ENCODE measurements at regions not wholly inside any gene's neighbourhood (a gene's known extent, or its start where the extent isn't known, plus 50 kb on each side); places are given as distances from the start of the nearest gene placed in this dataset.

GRCh38 chr14:25231004-25231403, 181.1 kb upstream of the STXBP6 start:
- Mint-ChIP-seq H3K9me3 (no peaks in the 10 kb centered on the region), H3K27me3 (no peaks in the 10 kb centered on the region), H3K4me3 (no peak overlapping the region), H3K4me1 (no peaks in the 10 kb centered on the region), H3K36me3 (ENCODE audit: low read depth) (no peaks in the 10 kb centered on the region), H3K27ac (no peak overlapping the region)
- ChIA-PET CTCF (no interaction called here), POLR2A (no interaction called here)
- no peak for DNase-seq

- Mint-ChIP-seq H3K4me3 (no peak overlapping the region), H3K27me3 (no peaks in the 10 kb centered on the region), H3K36me3 (ENCODE audit: low read depth) (no peaks in the 10 kb centered on the region), H3K9me3 (no peaks in the 10 kb centered on the region), H3K27ac (no peak overlapping the region), H3K4me1 (no peaks in the 10 kb centered on the region)
- CTCF ChIA-PET, result no interaction called here
- POLR2A ChIA-PET, result no interaction called here
- DNase-seq, result no peak
Measured at GRCh38 chr14:25226214-25226613, 176.3 kb upstream of the STXBP6 start.

- CTCF ChIA-PET, result no interaction called here
- no peak overlapping the region for H3K27ac Mint-ChIP-seq
- no peak overlapping the region for H3K4me3 Mint-ChIP-seq
- no peak for DNase-seq
- no peaks in the 10 kb centered on the region for H3K27me3 Mint-ChIP-seq
- no peaks in the 10 kb centered on the region for H3K9me3 Mint-ChIP-seq
- H3K36me3 Mint-ChIP-seq (ENCODE audit: low read depth), result no peaks in the 10 kb centered on the region
- POLR2A ChIA-PET, result no interaction called here
- H3K4me1 Mint-ChIP-seq, result no peaks in the 10 kb centered on the region
Measured at GRCh38 chr14:25222256-25222655, 172.3 kb upstream of the STXBP6 start.

GRCh38 chr14:25220514-25220913, 170.6 kb upstream of the STXBP6 start:
- no peak for DNase-seq
- Mint-ChIP-seq H3K27ac (no peak overlapping the region), H3K4me3 (no peak overlapping the region), H3K9me3 (no peaks in the 10 kb centered on the region), H3K36me3 (ENCODE audit: low read depth) (no peaks in the 10 kb centered on the region), H3K4me1 (no peaks in the 10 kb centered on the region), H3K27me3 (no peaks in the 10 kb centered on the region)
- CTCF ChIA-PET, result no interaction called here
- POLR2A ChIA-PET, result no interaction called here

GRCh38 chr14:25215607-25216006, 165.7 kb upstream of the STXBP6 start:
- ChIA-PET POLR2A (no interaction called here), CTCF (no interaction called here)
- Mint-ChIP-seq H3K27ac (no peak overlapping the region), H3K4me3 (no peak overlapping the region), H3K36me3 (ENCODE audit: low read depth) (no peaks in the 10 kb centered on the region), H3K27me3 (no peaks in the 10 kb centered on the region), H3K9me3 (no peaks in the 10 kb centered on the region), H3K4me1 (no peaks in the 10 kb centered on the region)
- DNase-seq, result no peak

GRCh38 chr14:25197885-25198284, 147.9 kb upstream of the STXBP6 start:
- no peak overlapping the region for H3K27ac Mint-ChIP-seq
- no peaks in the 10 kb centered on the region for H3K27me3 Mint-ChIP-seq
- H3K4me1 Mint-ChIP-seq, result no peaks in the 10 kb centered on the region
- no peaks in the 10 kb centered on the region for H3K36me3 Mint-ChIP-seq (ENCODE audit: low read depth)
- ChIA-PET CTCF (no interaction called here), POLR2A (no interaction called here)
- H3K9me3 Mint-ChIP-seq, result peaks cover 4% of the 10 kb centered on the region
- DNase-seq, result no peak
- no peak overlapping the region for H3K4me3 Mint-ChIP-seq

GRCh38 chr14:25180221-25180620, 130.3 kb upstream of the STXBP6 start:
- Mint-ChIP-seq H3K27me3 (no peaks in the 10 kb centered on the region), H3K4me1 (no peaks in the 10 kb centered on the region), H3K4me3 (no peak overlapping the region), H3K27ac (no peak overlapping the region), H3K9me3 (no peaks in the 10 kb centered on the region), H3K36me3 (ENCODE audit: low read depth) (no peaks in the 10 kb centered on the region)
- CTCF ChIA-PET, result no interaction called here
- DNase-seq, result no peak
- POLR2A ChIA-PET, result no interaction called here

GRCh38 chr14:25178255-25178654, 128.3 kb upstream of the STXBP6 start:
- no peaks in the 10 kb centered on the region for H3K36me3 Mint-ChIP-seq (ENCODE audit: low read depth)
- no peak for DNase-seq
- no peaks in the 10 kb centered on the region for H3K4me1 Mint-ChIP-seq
- ChIA-PET POLR2A (no interaction called here), CTCF (no interaction called here)
- H3K27me3 Mint-ChIP-seq, result no peaks in the 10 kb centered on the region
- H3K4me3 Mint-ChIP-seq, result no peak overlapping the region
- no peak overlapping the region for H3K27ac Mint-ChIP-seq
- H3K9me3 Mint-ChIP-seq, result no peaks in the 10 kb centered on the region

- DNase-seq, result no peak
- Mint-ChIP-seq H3K27ac (no peak overlapping the region), H3K4me1 (no peaks in the 10 kb centered on the region), H3K4me3 (no peak overlapping the region), H3K27me3 (peaks cover 3% of the 10 kb centered on the region), H3K9me3 (no peaks in the 10 kb centered on the region), H3K36me3 (ENCODE audit: low read depth) (no peaks in the 10 kb centered on the region)
- CTCF ChIA-PET, result interaction anchor here (2.3 kb wide), 1 partner anchor 442 kb away, joined by 6 read pairs; no protein-coding TSS in a partner anchor
- POLR2A ChIA-PET, result no interaction called here
Measured at GRCh38 chr14:25150934-25151790, 101.2 kb upstream of the STXBP6 start.

GRCh38 chr14:25150401-25150800, 100.5 kb upstream of the STXBP6 start:
- Mint-ChIP-seq H3K9me3 (no peaks in the 10 kb centered on the region), H3K27ac (no peak overlapping the region), H3K36me3 (ENCODE audit: low read depth) (no peaks in the 10 kb centered on the region), H3K4me1 (no peaks in the 10 kb centered on the region), H3K4me3 (no peak overlapping the region), H3K27me3 (peaks cover 3% of the 10 kb centered on the region)
- no peak for DNase-seq
- ChIA-PET CTCF (no interaction called here), POLR2A (no interaction called here)

- Mint-ChIP-seq H3K4me1 (no peaks in the 10 kb centered on the region), H3K36me3 (ENCODE audit: low read depth) (no peaks in the 10 kb centered on the region), H3K9me3 (no peaks in the 10 kb centered on the region), H3K27ac (no peak overlapping the region), H3K27me3 (peaks cover 4% of the 10 kb centered on the region), H3K4me3 (no peak overlapping the region)
- DNase-seq, result no peak
- ChIA-PET POLR2A (no interaction called here), CTCF (interaction anchor here (1.2 kb wide), 1 partner anchor 8 kb away, joined by 5 read pairs; no protein-coding TSS in a partner anchor)
Measured at GRCh38 chr14:25140411-25140810, 90.5 kb upstream of the STXBP6 start.

GRCh38 chr14:25136811-25137210, 86.9 kb upstream of the STXBP6 start:
- Mint-ChIP-seq H3K4me3 (no peak overlapping the region), H3K4me1 (no peaks in the 10 kb centered on the region), H3K27ac (no peak overlapping the region), H3K9me3 (no peaks in the 10 kb centered on the region), H3K36me3 (ENCODE audit: low read depth) (no peaks in the 10 kb centered on the region), H3K27me3 (peaks cover 14% of the 10 kb centered on the region)
- ChIA-PET CTCF (no interaction called here), POLR2A (no interaction called here)
- DNase-seq, result no peak

GRCh38 chr14:25134184-25134583, 84.2 kb upstream of the STXBP6 start:
- POLR2A ChIA-PET, result no interaction called here
- H3K4me3 Mint-ChIP-seq, result no peak overlapping the region
- no peak overlapping the region for H3K27ac Mint-ChIP-seq
- no peaks in the 10 kb centered on the region for H3K4me1 Mint-ChIP-seq
- CTCF ChIA-PET, result interaction anchor here (0.7 to 5.5 kb wide), 4 partner anchors 21 to 529 kb away, joined by 3 to 24 read pairs (median 8); no protein-coding TSS in a partner anchor
- H3K36me3 Mint-ChIP-seq (ENCODE audit: low read depth), result no peaks in the 10 kb centered on the region
- no peaks in the 10 kb centered on the region for H3K9me3 Mint-ChIP-seq
- H3K27me3 Mint-ChIP-seq, result peaks cover 19% of the 10 kb centered on the region
- DNase-seq, result no peak

- peak; percentile 52 for DNase-seq
- Mint-ChIP-seq H3K4me1 (no peaks in the 10 kb centered on the region), H3K36me3 (ENCODE audit: low read depth) (no peaks in the 10 kb centered on the region), H3K4me3 (no peak overlapping the region), H3K27me3 (peaks cover 16% of the 10 kb centered on the region), H3K9me3 (no peaks in the 10 kb centered on the region), H3K27ac (no peak overlapping the region)
- CTCF ChIA-PET, result interaction anchor here (0.8 to 5.5 kb wide), 15 partner anchors 8 to 651 kb away, joined by 3 to 27 read pairs (median 5); no protein-coding TSS in a partner anchor
- POLR2A ChIA-PET, result no interaction called here
Measured at GRCh38 chr14:25132732-25133422, 82.9 kb upstream of the STXBP6 start.

Data from activated CD4-positive, alpha-beta memory T cell treated with anti-CD3 and anti-CD28 coated beads, Interleukin-2, amount 10 ng/mL, durations not matched to agents 7 days and 5 days (primary cell).